Epithelial cell of esophagus (primary cell): ENCODE measurements at regions not wholly inside any gene's neighbourhood (a gene's known extent, or its start where the extent isn't known, plus 50 kb on each side); places are given as distances from the start of the nearest gene placed in this dataset.

ENCODE experiments used
- DNase-seq: peaks from one replicate; pipeline ENCODE4 v3.0.0; 2010; ENCODE audit warnings: low read depth
- H3K4me3 ChIP-seq: 2 replicates; pipeline ENCODE4 v1.5.1; 2011; ENCODE audit warnings: mild to moderate bottlenecking, low read length, control low read depth
- TF ChIP-seq, protein P1 (sequence below): IDR thresholded peaks from 2 replicates; pipeline ENCODE4 v1.5.1; 2011; ENCODE audit warnings: low read depth, mild to moderate bottlenecking, low read length, control low read depth, inconsistent platforms; ENCODE audit not compliant: insufficient read depth; ENCODE audit errors: missing control alignments

DNA sequence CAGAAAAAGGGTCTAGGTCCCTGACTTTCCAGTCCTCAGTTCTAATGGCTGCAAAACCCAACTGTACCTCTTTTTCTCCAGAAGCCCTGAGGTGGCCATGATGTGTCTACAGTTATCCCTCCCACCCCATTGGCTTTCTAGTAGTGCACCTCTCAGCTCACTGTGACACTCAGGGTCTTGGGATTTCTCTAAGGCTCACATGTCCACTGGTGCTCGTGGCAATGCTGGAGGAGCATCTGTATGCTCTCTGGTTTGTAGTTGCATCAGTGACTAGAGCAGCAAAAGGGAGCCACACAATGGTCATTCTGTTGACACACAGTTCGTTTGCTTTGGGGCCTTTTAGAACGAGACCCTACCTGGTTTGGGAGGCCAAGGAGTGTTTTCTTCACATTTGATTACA is 81.6 kb upstream of the SYT6 start:
- TF ChIP-seq, protein P1, sequence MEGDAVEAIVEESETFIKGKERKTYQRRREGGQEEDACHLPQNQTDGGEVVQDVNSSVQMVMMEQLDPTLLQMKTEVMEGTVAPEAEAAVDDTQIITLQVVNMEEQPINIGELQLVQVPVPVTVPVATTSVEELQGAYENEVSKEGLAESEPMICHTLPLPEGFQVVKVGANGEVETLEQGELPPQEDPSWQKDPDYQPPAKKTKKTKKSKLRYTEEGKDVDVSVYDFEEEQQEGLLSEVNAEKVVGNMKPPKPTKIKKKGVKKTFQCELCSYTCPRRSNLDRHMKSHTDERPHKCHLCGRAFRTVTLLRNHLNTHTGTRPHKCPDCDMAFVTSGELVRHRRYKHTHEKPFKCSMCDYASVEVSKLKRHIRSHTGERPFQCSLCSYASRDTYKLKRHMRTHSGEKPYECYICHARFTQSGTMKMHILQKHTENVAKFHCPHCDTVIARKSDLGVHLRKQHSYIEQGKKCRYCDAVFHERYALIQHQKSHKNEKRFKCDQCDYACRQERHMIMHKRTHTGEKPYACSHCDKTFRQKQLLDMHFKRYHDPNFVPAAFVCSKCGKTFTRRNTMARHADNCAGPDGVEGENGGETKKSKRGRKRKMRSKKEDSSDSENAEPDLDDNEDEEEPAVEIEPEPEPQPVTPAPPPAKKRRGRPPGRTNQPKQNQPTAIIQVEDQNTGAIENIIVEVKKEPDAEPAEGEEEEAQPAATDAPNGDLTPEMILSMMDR: no peak
- no peak overlapping the region for H3K4me3 ChIP-seq
- DNase-seq: no peak

DNA sequence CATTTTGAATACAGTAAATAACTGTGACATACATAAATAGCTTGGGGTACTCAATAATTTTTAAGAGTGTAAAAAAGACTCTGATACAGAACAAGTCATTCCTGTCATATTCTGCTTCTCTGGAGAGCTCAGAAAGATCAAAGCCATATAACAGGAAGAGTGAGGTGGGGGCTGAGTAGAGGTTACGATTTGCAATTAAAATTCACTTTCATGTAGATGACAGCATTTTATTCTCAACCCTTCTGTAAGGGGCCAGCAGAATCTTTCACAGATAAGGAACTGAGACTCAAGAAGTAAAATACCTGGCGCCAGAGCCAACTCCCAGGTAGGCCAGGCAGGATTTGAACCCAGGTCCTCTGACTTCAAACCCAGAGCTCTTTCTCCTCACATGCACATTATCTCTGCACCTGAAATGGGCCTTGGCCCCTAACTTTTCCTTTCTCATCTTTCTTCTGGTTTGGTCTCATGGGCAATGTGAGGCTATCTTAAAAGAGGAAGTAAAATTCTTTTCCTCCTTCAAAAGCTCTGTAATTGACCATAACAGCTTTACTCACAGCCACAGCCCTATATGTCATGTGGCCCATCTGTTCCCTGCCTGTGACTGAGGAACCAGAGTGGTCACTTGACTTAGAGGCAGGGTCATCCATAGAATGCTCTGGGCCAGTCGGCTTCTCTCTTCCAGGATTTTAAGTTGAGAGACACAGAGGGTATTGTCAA is 80.9 kb upstream of the SYT6 start:
- no peak for DNase-seq
- no peak overlapping the region for H3K4me3 ChIP-seq
- TF ChIP-seq, protein P1: no peak

DNA sequence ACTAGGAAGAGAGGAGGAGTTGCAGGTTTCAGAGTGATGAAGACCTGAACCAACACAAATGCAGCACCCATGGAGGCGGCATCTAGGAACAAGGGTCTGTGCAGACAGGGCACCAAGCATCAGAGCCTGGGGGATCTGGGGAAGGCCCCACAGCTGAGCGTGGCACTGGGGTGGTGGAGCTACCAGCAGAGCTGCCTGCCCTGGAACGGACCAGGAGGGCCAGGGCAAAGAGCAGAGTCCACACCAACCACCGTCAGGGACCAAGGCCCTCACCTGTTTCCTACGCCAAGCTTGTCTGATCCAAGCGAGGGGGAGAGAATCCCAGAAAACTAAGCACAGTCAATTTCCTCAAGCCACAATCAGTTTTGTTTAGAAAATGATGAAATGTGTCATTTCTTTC is 79.0 kb upstream of the SYT6 start:
- TF ChIP-seq, protein P1: no peak
- DNase-seq: no peak
- H3K4me3 ChIP-seq: no peak overlapping the region

- no peak for DNase-seq
- no peak overlapping the region for H3K4me3 ChIP-seq
- TF ChIP-seq, protein P1: no peak
These were observed 77.6 kb upstream of the SYT6 start for GRCh38 chr1:114231301-114231700.

GRCh38 chr1:114229368-114229767 is 75.7 kb upstream of the SYT6 start:
- no peak overlapping the region for H3K4me3 ChIP-seq
- no peak for DNase-seq
- TF ChIP-seq, protein P1: no peak

GRCh38 chr1:114227059-114227458 is 73.4 kb upstream of the SYT6 start:
- TF ChIP-seq, protein P1: no peak
- H3K4me3 ChIP-seq: no peak overlapping the region
- DNase-seq: no peak
